GM19468 (cell line): ENCODE measurements at regions not wholly inside any gene's neighbourhood (a gene's known extent, or its start where the extent isn't known, plus 50 kb on each side); places are given as distances from the start of the nearest gene placed in this dataset.

Experiments
- ATAC-seq: cut with Tn5 transposase; IDR thresholded peaks from one replicate; pipeline ENCODE4 v1.9.1; 2021; ENCODE audit warnings: mild to moderate bottlenecking, moderate library complexity, moderate number of reproducible peaks; ENCODE audit not compliant: unreplicated experiment; ENCODE audit errors: extremely low read depth

DNA sequence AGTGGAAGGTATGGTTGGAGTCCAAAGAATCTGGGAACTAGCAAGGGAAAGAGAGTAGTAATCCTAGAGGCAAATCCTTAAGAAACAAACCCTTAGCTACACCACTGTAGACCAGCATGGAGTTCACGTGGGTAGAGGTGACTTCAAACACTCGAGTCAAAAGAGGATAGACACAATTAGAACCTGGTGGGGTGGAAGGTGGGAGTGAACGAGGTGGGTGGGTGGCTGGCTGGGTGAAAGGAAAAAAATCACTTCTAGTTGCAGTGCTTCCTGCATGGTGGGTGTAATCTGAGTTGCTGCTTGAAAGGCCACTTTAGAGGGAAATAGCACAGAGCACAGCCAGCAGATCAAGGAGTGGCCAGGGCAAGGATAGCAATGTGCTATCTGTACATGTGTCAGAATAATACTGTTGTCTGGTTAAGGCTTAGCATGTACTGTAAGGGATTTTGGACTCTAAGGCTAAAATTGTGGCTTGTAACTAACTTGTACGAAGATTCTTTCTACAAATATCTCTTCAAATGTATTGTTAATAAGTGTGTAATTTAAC, 356.2 kb downstream of the GRIA2 start:
- no peak for ATAC-seq

DNA sequence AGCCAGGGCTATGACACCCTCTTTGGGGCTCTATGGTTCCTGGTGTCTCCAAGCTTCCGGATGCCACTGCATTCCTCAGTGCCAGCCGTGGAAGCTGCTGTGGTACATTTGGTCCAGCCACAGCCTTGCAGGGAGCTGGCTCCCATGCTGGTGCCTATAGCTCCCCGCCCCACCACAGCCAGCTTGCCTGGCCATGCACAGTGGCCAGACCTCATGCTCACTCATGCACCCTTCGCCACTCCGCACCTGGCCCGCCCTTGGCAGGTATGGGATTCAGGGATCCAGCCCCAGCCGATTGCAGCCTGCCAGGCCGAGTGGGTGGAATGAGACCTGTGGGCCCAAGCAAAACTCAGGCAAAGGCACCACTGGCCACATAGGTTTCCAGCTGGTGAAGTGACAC, 354.8 kb downstream of the GRIA2 start:
- no peak for ATAC-seq

DNA sequence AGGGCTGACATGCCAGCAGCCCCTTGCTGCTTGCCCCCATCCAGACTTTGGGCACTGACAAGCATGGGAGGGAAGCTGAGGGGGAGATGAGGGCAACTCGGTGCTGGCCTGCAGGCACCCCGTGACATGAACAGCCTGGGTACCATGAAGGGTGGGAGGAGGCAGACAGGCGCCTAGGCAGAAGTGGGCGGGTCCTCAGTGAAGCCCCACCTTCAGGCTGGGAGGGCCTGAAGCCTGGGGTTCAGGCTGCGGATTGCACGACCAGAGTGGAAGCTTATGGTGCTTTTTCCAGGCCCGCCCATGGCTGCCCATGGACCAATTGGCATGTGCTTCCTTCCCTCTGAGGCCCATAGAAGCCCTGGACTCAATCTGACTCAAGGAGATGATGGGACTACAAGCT, 354.1 kb downstream of the GRIA2 start:
- ATAC-seq = no peak

DNA sequence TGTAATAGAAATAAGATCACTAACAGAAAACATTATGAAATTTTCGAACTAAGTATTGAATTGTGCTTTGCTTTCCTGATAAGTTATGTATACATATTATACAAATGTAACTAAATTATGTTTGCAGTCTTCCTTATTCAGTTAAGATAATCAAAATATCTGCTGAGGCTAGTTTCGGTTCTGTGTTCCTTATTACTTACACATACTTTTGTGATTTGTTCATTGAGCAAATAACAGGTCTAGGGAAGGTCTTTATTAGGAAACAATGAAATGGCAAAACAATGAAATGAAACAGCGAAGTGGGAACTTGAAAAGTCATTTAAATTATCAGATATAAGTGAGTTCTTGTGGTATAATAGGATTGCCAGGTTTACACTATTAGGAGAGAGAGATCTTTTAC, 352.4 kb downstream of the GRIA2 start:
- ATAC-seq = no peak

DNA sequence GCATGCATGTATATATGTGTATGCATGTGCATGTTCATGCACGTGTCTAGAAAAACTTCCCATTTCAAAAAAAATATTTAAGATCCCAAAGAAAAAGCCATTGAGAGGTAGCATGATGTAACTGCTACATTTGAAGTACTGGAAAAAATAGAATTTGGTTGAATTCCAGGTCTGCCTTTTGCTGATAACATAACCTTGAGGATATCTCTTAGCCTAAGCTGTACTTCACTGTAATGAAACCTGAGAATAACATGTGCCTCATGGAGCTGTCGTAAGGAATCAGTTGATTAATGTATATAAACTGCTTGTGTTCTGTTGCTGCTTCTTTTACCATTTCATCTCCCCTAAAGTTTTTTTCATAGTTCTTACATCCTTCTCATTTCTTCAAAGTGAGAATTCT, 351.8 kb downstream of the GRIA2 start:
- no peak for ATAC-seq

DNA sequence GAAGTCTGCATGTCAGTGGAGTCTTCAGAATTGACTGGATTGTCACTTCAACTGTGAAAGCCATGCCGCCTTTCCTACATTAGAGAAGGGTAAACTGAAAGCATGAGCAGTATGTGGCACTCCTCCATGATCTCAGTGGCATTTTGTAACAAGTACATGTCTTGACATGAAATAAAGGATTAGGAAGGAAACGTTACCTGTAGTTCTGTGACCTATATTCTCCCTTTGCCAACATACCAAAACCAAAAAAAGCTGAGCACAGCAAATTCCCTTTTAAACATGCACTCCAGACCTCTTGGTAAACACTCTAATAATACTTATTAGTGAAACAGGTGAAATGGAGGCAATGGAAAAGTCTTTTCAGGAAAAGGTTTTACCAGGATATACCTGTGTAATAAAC, 344.2 kb downstream of the GRIA2 start:
- no peak for ATAC-seq

DNA sequence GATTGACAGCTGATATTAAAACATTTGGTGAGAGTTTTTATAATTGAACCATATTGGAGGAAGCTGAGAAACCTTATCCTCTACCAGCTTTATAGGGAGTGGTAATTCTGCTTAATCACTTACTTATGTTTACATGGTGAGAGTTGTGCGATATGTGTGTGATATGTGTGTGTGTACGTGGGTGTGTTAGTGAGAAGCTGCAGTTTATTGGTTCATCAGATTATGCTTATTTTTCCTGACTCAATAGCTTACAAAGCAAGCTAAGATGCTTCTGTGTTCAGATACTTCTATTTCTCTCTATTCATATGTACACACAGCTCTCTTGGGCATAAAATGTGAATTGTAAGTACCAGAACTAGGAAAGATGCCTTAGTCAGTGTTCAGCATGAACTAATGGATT, 343.7 kb downstream of the GRIA2 start:
- ATAC-seq = no peak

DNA sequence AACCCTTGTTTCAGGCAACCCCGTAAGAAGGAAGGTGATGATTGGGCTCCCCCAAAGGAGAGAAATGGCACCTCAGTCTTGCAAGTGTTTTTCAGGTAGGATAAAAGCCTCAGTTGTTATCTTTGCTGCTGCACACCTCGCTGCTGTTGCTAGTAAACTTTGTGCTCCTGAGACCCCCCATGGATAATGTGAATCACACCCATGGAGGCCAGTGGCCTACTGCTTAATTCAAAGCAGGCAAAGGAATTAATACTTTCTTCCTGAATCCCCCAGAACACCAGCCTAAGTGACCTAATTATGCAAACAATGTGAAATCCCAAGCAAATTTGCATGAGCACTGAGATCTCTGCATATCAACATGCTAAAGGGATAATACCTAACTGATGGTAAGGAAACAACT, 337.5 kb downstream of the GRIA2 start:
- ATAC-seq = no peak

DNA sequence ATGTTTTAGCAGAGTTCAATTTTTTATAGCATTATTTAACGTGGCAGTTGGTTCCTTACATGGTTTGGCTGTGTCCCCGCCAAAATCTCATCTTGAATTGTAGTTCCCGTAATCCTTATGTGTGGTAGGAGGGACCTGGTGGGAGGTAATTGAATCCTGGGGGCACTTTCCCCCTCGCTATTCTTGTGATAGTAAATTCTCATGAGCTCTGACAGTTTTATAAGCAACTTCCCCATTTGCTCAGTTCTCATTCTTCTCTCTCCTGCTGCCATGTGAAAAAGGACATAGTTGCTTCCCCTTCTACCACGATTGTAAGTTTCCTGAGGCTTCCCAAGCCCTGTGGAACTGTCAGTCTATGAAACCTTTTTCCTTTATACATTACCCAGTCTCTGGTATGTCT, 329.5 kb downstream of the GRIA2 start:
- ATAC-seq = no peak

DNA sequence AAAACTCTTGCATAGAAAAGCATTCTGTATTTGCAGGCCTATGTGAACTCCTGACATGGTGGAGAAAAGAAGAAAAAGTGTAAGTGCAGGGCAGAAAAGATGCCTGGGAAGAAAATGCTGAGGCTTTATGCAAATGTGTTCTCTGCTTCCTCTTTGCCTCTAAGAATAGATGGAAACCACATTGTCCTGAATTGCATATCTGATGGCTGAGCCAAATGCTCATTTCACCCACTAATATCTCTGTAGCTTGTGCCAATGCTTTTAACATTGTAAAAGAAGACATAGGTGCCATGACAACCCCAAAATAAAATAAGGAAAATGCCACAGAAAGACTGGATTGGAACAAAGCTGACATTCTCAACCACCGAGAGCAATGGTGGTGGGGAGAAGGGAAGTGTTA, 307.4 kb downstream of the GRIA2 start:
- ATAC-seq = no peak

DNA sequence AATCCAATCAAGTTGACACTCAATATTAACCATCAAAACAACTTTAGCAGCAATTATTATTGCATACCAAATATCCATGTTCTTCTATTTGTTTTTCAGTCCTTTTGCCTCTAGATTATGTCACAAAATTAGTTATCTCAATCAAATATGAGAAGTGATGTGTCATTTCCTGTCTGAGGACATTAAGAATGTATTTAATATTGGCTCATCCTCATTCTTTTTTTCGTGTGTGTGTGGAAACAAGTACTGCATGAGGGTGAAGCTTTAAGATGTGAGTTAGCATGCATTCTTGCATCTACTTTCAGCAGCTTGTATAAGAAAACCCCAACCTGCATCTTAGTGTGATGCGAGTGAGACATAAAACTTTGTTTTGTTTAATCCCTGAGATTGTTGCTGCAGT, 301.4 kb downstream of the GRIA2 start:
- no peak for ATAC-seq

DNA sequence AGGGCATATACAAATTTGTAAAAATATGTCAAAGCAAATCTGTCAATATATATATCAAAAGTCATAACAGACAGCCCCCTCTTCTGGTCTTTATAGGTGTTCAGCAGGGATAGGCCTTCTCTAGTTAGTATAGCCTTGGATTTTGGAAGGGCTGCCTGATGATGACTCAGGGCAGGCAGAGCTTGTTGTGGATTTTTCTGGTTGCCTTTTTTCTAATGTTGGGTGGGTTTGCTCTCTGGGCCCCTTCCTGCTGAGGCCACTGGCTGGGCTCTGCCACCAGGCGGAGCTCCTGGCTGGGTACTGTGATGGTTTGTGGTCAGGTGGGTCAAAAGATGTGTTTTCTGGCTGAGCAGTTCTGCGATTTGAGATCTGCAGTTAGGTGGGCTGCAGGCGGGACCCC, 294.2 kb downstream of the GRIA2 start:
- ATAC-seq = no peak

DNA sequence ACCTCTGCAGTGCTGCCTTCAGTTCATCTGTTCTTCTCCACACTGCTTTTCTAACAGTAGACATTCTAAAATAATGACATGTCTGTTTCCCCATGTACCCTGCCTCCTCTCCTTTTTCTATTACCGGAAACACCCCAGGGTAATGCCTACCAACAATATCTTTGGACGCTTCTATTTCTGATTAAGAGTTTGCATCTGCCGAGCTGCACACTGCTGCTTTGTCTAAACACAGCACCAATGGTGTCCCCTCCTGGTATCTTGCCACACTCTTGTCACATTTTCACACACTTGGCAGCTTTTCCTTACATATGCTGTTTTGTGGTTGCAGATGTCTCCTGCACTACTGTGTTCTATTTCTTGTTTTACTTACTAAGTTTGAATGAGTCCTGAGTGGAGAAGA, 288.8 kb downstream of the GRIA2 start:
- no peak for ATAC-seq

DNA sequence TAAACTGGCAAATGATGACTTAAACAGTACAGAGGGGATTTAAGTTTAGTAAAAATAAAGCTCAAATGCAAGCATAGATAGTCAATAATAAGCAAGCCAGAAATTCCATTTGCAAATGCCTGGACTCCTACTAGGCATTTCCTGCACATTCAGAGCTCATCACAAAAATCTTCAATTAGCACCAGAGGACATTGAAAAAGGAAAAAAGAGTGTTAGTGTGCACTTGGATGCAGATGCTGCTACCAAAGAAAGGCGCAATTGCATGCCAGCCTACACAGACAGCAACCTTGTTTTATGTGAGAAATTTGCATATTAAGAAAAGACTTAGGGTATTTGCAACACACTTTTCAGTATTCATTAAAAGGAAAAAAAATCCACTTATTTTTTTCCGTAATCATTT, 282.1 kb downstream of the GRIA2 start:
- no peak for ATAC-seq

DNA sequence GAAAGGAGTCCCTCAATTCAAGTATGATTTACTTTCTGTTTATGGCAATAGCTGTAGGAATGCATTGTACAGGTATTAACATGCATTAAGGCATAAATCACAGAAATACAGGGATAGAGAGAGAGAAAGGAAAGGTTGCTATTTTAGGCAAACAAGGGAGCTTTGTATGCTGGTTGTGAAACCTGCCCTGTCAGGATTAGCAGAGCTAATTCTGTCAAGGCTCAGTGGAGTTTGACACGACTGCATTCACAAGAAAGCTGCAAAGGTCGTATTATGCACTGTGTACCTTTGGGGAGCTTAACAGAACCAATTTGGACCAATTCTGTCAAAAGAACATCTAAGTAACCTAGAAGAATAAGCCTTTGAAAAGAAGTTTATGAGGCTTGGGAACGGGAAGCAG, 239.3 kb downstream of the GRIA2 start:
- ATAC-seq = no peak

DNA sequence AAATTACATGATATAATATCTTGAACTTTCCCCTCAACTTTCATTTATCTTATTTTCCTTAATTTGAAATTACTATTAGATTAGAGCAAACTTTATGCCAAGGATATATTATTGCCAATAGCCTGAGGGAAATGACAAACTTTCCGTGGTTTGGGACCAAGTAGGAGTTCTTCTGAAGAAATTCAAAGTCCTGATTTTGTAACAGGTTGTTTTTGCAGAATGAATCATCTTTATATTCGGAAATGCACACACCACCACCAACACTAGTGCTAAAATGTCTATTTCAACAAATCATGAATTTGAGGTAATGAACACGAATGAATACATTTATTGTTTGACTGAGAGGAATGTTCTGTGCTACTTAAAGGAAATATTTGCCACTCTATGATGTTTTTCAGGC, 226.7 kb downstream of the GRIA2 start:
- no peak for ATAC-seq

DNA sequence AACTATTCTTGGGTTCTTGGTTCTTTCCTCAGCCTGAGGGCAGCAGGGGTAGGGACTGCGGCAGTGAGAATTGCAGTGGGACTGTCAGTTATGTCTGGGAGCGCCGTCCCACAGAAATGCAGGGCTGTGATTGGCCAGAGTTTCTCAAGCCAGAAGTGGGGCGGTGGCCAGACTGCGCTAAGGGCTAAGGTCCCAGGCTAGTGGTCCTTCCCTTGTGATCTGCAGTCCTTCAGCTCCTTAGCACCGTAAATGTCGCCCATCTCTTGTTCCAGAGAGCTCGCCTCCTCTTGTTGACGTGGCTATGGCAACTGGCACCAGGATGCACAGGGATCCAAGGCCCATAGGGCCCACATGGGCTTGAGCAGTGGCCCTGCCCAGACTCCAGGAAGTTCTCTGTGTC, 223.5 kb downstream of the GRIA2 start:
- ATAC-seq = no peak

DNA sequence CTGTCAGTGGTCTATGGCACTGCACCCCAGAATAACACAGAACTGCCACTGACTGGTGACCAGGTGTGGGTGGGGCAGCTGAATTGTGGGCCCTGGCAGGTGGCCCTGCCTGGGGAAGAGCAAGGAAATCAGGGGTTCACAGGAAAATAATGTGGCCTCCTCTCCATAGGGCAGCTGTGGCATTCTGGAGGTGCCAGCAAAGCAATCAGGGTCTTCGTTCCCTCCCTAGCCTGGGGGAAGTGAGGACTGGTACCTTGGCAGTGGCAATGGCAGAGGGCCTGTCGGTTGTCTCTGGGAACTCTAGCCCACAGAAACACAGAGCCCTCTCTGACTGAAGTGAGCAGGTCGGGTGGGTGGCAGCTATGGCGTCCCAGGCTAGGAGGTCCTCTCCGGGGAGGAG, 223.0 kb downstream of the GRIA2 start:
- no peak for ATAC-seq

DNA sequence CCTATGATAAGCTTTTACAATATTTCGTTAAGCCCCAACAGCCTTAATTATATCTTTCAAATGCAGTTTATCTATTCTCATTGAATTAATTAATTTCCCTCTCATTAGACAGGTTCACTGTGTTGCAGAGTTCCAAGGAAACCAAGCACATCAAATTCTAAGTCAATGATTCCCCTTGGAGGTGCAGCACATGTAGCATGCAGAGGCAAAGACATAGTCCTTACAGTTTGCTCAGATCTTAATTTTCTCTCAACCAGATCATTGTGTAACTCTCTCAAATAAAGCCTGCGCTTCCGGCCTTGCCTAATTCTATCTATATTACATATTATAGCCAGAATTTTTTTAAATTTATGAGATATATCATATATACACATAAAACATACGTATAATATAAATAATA, 205.4 kb downstream of the GRIA2 start:
- no peak for ATAC-seq

DNA sequence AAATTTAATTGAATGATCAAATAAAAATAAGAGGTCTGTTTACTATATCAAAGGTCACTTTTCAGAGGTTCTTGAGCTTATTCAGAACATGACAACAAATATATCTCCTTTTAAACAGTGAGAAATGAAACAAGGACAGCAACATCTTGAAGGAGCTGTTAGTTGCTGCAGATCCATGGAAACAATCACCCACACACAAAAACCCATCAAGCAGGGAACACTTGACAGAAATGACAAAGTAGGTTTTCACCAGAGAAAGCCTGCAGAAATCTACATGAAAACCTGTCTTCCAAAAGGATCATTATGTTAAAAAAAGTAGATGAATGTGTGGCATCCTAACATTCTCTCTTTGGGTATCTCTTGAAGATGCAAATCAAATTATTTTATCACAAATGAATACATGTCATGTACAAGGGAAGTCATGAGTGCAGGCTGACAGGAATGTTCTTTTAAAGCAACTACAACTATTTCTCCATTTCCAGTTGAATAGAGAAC, 203.0 kb downstream of the GRIA2 start:
- ATAC-seq = no peak

DNA sequence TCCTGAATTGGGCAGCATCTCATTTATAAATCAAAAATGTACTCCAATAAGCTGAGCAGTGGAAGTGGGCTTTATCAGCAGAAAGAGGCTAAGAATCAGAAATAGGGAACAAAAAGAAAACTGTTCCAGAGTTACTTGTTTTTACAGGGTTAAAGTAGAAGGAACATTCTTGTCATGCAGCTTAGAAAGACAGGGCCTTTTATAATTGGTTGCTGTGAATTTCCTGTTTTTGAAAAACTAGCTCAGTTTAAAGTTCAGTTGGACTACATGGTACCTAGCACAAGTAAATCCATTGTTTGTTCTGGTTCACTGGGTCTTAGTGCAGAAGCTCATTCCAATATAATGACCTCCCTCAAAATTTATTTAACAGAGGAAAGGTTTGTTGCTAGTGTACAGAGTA, 200.8 kb downstream of the GRIA2 start:
- no peak for ATAC-seq
